Heart left ventricle (tissue), 16 donors: ENCODE measurements at regions not wholly inside any gene's neighbourhood (a gene's known extent, or its start where the extent isn't known, plus 50 kb on each side); places are given as distances from the start of the nearest gene placed in this dataset.
"Not testable (repeated sequence)": the region's sequence is repeated elsewhere in the genome, so short reads cannot be mapped to it uniquely, and the experiment has no call there.

Source experiments
- ATAC-seq, 4 donors: fragments of 200-7000 bp; cut with Tn5 transposase; one replicate each; pipeline ENCODE4 v1.9.1; 2020 to 2022; ENCODE audit warnings: moderate library complexity in 4 of 4, mild to moderate bottlenecking in 3 of 4, moderate number of reproducible peaks in 1 of 4
- DNase-seq, 5 donors: peaks; one replicate each; pipeline ENCODE4 v3.0.0-alpha.2; 2020
- H3K27ac ChIP-seq, 12 donors: fragments of 200-600 bp; sonication (generic) in 4 of 12; one replicate each; pipeline versions ENCODE4 v1.5.0 to v1.8.0; 2016 to 2022; ENCODE audit warnings: mild to moderate bottlenecking in 2 of 12
- H3K27me3 ChIP-seq, 9 donors: fragments of 200-600 bp; sonication (generic) in 2 of 9; one replicate each; pipeline versions ENCODE4 v1.5.1 to v1.8.0; 2016 to 2022; ENCODE audit warnings: mild to moderate bottlenecking in 3 of 9
- H3K36me3 ChIP-seq, 9 donors: fragments of 200-600 bp; sonication (generic) in 2 of 9; one replicate each; pipeline versions ENCODE4 v1.5.0 to v1.8.0; 2018 to 2022; ENCODE audit warnings: mild to moderate bottlenecking in 2 of 9
- H3K4me1 ChIP-seq, 12 donors: fragments of 200-600 bp; sonication (generic) in 4 of 12; one replicate each; pipeline versions ENCODE4 v1.5.0 to v1.8.0; 2016 to 2022; ENCODE audit warnings: mild to moderate bottlenecking in 3 of 12
- H3K4me3 ChIP-seq, 12 donors: fragments of 200-600 bp; sonication (generic) in 4 of 12; one replicate each; pipeline versions ENCODE4 v1.5.0 to v1.8.0; 2017 to 2022; ENCODE audit warnings: mild to moderate bottlenecking in 9 of 12, moderate library complexity in 4 of 12
- H3K9me3 ChIP-seq, 12 donors: fragments of 200-600 bp; sonication (generic) in 4 of 12; one replicate each; pipeline versions ENCODE4 v1.5.0 to v1.8.0; 2016 to 2022; ENCODE audit warnings: mild to moderate bottlenecking in 1 of 12
- POLR2A ChIP-seq, 2 donors: fragments of 450-650 bp; IDR thresholded peaks; one replicate each; pipeline ENCODE4 v1.6.1; 2017; ENCODE audit warnings: antibody characterized with exemption in 2 of 2, mild to moderate bottlenecking in 2 of 2, moderate library complexity in 2 of 2
- WGBS, 4 donors: extraction: QIAGEN DNeasy Blood & Tissue Kit in 2 of 4; methylation state at CpG; one replicate each; pipeline versions ENCODE4 v1.1.5 to v1.1.7; 2013 to 2018; 5-methylcytosine and 5-hydroxymethylcytosine counted together
- intact Hi-C, 10 donors: fragments of 100-400 bp; cut with DNase I; formaldehyde crosslinking; loops; one replicate each; pipeline versions ENCODE4 v1.11.1 to v1.14.2; 2022
- TF ChIP-seq, protein P1 (sequence below), 12 donors: fragments of 200-600 bp; sonication (generic) in 4 of 12; IDR thresholded peaks; one replicate each; pipeline versions ENCODE4 v1.5.0 to v1.8.0; 2018 to 2022; ENCODE audit warnings: antibody characterized with exemption in 12 of 12, mild to moderate bottlenecking in 5 of 12
- donor health status: ischemic (EF 13 %, LVEDD 7.1; RV severe dilation, severe dysfunction).
- donor health status: healthy with polysubstance abuse.
- donor health status: DM: no; HTN: yes; CAD: no.
- donor health status: DM: no; HTN: no; CAD: no.
- donor health status: ischemic (EF 25% LVEDD 6.9; RV normal size, moderate dysfunction).
- donor health status: ischemic (EF 25% LVEDD 5.7; RV mildly dilated, moderate dysfunction).
- donor health status: healthy.
- donor health status: DM: yes; HTN: yes; CAD: no.
- donor health status: ischemic (EF 35%, LVEDD 5.7; RV mildly dilated, moderate dysfunction).
- donor health status: nonischemic (EF 11% LVEDD 7.7; RV severe dilation, severe dysfunction).
- donor health status: DM: yes; HTN: yes; CAD: no.
- donor health status: PGD.
- donor health status: ischemic (EF 29% LVEDD 5.4; RV normal size, mild dysfunction).
- donor health status: nonischemic (EF 23%, LVEDD 6.1; RV moderate dilation, normal function).

- Histone ChIP-seq H3K27me3 (peaks cover 0 to 5% (median 0%) of the 10 kb centered on the region in 9 donors), H3K36me3 (no peaks in the 10 kb centered on the region), H3K4me1 (no peaks in the 10 kb centered on the region), H3K9me3 (no peaks in the 10 kb centered on the region), H3K4me3 (no peak overlapping the region), H3K27ac (no peak overlapping the region)
- no peak for ATAC-seq
- intact Hi-C loops: no loop called here
- no peak for TF ChIP-seq POLR2A (IDR thresholded peaks at IDR 0.05)
- TF ChIP-seq, protein P1, sequence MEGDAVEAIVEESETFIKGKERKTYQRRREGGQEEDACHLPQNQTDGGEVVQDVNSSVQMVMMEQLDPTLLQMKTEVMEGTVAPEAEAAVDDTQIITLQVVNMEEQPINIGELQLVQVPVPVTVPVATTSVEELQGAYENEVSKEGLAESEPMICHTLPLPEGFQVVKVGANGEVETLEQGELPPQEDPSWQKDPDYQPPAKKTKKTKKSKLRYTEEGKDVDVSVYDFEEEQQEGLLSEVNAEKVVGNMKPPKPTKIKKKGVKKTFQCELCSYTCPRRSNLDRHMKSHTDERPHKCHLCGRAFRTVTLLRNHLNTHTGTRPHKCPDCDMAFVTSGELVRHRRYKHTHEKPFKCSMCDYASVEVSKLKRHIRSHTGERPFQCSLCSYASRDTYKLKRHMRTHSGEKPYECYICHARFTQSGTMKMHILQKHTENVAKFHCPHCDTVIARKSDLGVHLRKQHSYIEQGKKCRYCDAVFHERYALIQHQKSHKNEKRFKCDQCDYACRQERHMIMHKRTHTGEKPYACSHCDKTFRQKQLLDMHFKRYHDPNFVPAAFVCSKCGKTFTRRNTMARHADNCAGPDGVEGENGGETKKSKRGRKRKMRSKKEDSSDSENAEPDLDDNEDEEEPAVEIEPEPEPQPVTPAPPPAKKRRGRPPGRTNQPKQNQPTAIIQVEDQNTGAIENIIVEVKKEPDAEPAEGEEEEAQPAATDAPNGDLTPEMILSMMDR (IDR thresholded peaks at IDR 0.05): no peak
- DNase-seq: no peak
- WGBS, 4 donors: 69 to 75% (median 70%) methylated on average over 5 of the region's 5 CpGs
These were observed 106.7 kb upstream of the CCT8L2 start for GRCh38 chr22:16699326-16699725.

DNA sequence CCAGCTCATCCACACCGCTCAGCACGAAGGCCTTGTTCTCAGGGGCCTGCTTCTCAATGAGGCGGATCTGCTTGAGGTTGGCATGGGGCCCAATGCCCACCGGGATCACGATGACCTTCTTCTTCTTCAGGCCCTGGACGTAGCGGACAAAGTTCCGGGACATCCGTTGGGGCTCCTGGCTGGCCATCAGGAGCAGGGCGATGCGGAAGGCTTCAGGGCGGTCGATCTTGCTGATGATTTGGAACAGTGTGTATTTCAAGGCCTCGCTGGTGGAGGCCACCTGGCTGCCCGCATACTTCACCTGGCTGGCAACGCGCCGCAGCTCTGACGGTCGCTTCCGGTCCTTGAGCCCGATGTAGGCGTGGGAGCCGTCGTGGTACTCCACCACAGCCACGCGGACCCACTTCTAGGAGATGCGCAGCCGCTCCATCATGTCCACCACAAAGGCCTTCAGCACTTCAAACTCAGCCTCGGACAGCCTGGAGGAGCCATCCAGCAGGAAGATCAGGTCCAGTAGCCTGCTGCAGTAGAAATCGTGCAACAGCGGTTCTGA, 105.0 kb upstream of the CCT8L2 start:
- WGBS, 4 donors: 89 to 93% (median 91%) methylated on average over 18 to 32 of the region's 32 CpGs
- ATAC-seq, H3K4me1 ChIP-seq, intact Hi-C loops, H3K27me3 ChIP-seq, H3K27ac ChIP-seq, DNase-seq, H3K4me3 ChIP-seq, H3K9me3 ChIP-seq, H3K36me3 ChIP-seq: not testable (repeated sequence)

DNA sequence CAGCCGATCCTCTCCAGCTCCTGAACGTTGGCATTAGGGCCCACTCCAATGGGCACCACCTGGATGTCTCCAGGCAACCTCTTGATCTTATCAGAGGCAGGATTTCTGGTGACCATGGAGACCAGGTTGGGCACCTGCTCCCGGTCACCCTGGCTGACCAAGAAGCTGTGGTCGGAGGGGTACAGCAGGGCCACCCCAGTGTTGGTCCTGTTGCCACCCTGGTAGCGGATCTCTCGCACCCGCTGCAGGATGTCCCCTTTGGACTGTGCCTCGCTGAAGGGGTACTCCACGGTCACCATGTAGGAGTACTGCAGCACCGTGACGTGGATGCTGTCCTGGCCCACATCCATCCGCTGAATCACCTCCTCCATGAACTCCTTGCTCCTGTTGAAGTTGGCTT, 104.3 kb upstream of the CCT8L2 start:
- intact Hi-C loops, H3K27me3 ChIP-seq, ATAC-seq, DNase-seq, H3K27ac ChIP-seq, H3K9me3 ChIP-seq, H3K36me3 ChIP-seq, H3K4me1 ChIP-seq, H3K4me3 ChIP-seq: not testable (repeated sequence)
- 82 to 90% (median 89%) methylated on average over 3 to 12 of the region's 12 CpGs; no CpG with 5 or more reads in 1 of the 4 donors for WGBS, 4 donors

DNA sequence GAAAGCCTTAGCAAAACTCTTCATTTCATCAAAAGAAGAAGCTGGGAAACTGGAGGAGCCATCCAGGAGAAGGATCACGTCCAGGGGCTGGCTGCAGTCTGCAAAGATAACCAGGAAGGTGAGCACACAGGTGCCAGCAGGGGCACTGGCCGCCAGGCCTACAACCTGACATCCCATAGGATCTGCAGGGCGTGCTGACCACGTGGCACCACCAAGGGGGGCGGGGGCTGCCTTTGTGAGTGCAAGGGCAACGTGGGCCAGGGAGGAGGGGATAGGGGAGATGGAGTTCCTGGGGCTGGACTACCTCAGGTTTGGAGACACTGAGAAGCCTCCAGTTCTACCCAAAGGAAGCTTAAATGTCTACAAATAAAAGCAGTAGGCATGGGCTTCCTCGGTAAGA, 102.7 kb upstream of the CCT8L2 start:
- Histone ChIP-seq H3K27me3 (peaks cover 0 to 2% (median 0%) of the 10 kb centered on the region in 9 donors), H3K9me3 (no peaks in the 10 kb centered on the region), H3K4me1 (no peaks in the 10 kb centered on the region), H3K4me3 (no peak overlapping the region), H3K36me3 (no peaks in the 10 kb centered on the region), H3K27ac (no peak overlapping the region)
- DNase-seq (no peak), ATAC-seq (no peak)
- 44 to 55% (median 46%) methylated on average over 7 of the region's 7 CpGs for WGBS, 4 donors
- TF ChIP-seq, protein P1 (IDR thresholded peaks at IDR 0.05): no peak
- no peak for TF ChIP-seq POLR2A (IDR thresholded peaks at IDR 0.05)
- intact Hi-C loops: no loop called here

GRCh38 chr22:16693747-16694146, 101.1 kb upstream of the CCT8L2 start:
- H3K4me3 ChIP-seq, intact Hi-C loops, ATAC-seq, H3K27ac ChIP-seq, H3K36me3 ChIP-seq, DNase-seq, H3K27me3 ChIP-seq, H3K9me3 ChIP-seq, H3K4me1 ChIP-seq: not testable (repeated sequence)
- WGBS, 4 donors: 34 to 47% (median 41%) methylated on average over 3 of the region's 3 CpGs

DNA sequence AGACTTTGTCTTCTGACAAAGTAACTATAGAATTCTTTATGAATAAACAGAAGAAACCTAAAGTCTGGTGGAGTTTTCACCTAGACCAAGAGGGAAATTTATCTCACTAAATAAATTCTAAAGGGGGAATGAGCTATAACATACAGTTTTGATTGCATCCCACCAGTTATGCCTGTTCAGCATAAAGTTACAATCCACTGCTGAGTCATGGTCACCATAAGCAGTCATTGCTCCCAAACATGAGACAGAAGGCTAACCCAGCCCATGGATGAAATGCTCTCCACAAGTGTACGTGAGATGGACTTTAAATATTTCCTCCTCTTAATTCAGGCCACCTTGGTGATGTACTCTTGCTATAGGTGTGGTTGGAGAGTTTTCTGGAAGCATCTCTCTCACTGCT, 96.7 kb upstream of the CCT8L2 start:
- H3K27me3 ChIP-seq, H3K4me3 ChIP-seq, H3K9me3 ChIP-seq, H3K36me3 ChIP-seq, H3K27ac ChIP-seq, H3K4me1 ChIP-seq, DNase-seq, ATAC-seq: not testable (repeated sequence)
- intact Hi-C loops: loop anchor here in 1 of 10 donors (10.0 kb wide), 1 partner anchor 115 kb away; no protein-coding TSS in a partner anchor
- WGBS, 4 donors: 46 to 81% (median 65%) methylated on average over 1 of the region's 1 CpG

- not testable (repeated sequence) for H3K9me3 ChIP-seq, ATAC-seq, H3K4me1 ChIP-seq, H3K27ac ChIP-seq, H3K4me3 ChIP-seq, DNase-seq, H3K27me3 ChIP-seq, H3K36me3 ChIP-seq
- intact Hi-C loops: loop anchor here in 1 of 10 donors (10.0 kb wide), 1 partner anchor 124 kb away; no protein-coding TSS in a partner anchor
- 70 to 82% (median 79%) methylated on average over 1 of the region's 1 CpG for WGBS, 4 donors
These were observed 88.7 kb upstream of the CCT8L2 start for GRCh38 chr22:16681290-16681689.

DNA sequence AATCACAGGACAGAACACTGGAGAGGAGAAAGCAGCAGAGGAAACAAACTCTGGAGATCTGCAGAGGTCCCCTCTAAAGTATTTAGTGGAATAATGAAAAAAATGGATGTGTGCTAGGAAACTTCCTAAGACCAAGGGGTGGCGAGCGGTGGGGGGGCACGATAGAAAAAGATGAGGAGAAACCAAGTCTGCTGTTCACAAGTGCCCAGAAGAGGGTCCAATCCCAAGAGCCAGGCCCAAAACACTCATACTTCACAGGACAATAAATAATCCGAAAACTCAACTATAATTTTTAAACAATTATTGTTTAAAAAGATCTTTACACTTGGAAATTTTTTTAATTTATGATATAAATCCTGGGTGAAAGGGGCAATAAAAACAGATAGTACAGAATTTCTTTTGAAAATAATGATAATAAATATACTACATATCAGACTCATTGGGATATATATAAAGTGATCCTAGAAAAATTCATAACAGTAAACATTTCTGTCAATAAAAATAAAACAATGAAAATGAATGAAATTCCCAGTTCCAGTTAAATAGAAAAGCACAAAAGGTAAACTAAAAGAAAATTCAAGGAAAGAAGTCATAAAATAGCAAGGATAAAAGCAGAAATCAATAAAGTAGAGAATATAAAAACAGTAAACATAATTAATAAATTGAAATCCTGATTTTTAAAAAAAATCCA, 87.7 kb upstream of the CCT8L2 start:
- H3K27ac ChIP-seq, H3K4me1 ChIP-seq, H3K9me3 ChIP-seq, ATAC-seq, H3K4me3 ChIP-seq, H3K27me3 ChIP-seq, DNase-seq, H3K36me3 ChIP-seq: not testable (repeated sequence)
- WGBS, 4 donors: 31 to 64% (median 44%) methylated on average over 4 of the region's 4 CpGs
- intact Hi-C loops: loop anchor here in 1 of 10 donors (10.0 kb wide), 1 partner anchor 124 kb away; no protein-coding TSS in a partner anchor

GRCh38 chr22:16679191-16679834, 86.7 kb upstream of the CCT8L2 start:
- H3K4me1 ChIP-seq, intact Hi-C loops, DNase-seq, H3K9me3 ChIP-seq, H3K27me3 ChIP-seq, H3K36me3 ChIP-seq, H3K27ac ChIP-seq, H3K4me3 ChIP-seq, ATAC-seq: not testable (repeated sequence)
- WGBS, 4 donors: 73 to 75% (median 74%) methylated on average over 5 of the region's 5 CpGs
